ENCODE measurements at regions not wholly inside any gene's neighbourhood (a gene's known extent, or its start where the extent isn't known, plus 50 kb on each side); places are given as distances from the start of the nearest gene placed in this dataset.

DNA sequence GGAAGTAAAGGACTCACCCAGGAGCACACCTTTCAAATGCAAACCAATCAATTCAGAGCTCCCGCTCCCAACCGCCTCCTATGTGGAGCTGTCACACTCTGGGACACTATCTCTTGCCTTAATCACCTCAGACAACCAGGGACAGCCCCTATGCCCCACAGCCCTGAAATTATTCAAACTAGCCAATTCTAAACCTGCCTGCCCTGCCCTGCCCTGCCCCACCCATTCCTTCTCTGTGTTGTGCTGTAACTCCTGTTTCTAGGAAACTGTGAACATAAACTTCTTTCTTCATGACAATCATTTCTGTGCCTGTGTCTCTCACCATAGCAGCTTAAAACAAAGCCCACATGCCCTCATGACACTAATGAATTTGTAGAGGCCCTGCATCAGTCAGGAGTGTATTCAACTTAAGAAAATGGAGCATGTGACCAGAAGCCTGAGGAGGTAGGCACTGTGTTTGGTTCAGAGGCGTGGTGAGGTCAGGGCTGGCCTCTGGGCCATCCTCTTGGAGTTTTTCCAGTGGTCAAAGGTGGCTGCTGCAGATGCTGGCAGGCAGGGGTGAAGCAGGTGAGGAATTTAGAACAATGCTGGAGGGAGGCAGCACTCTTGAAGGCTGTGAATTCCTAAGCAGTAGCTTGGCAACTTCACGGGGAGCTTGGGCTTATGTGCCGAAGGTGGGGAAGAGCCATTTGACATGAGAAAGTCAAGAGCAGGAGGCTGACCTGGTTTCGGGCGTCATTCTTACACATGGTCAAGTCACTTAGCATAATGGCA, 74.5 kb downstream of the RHOU start:
- TF ChIP-seq, protein P1, sequence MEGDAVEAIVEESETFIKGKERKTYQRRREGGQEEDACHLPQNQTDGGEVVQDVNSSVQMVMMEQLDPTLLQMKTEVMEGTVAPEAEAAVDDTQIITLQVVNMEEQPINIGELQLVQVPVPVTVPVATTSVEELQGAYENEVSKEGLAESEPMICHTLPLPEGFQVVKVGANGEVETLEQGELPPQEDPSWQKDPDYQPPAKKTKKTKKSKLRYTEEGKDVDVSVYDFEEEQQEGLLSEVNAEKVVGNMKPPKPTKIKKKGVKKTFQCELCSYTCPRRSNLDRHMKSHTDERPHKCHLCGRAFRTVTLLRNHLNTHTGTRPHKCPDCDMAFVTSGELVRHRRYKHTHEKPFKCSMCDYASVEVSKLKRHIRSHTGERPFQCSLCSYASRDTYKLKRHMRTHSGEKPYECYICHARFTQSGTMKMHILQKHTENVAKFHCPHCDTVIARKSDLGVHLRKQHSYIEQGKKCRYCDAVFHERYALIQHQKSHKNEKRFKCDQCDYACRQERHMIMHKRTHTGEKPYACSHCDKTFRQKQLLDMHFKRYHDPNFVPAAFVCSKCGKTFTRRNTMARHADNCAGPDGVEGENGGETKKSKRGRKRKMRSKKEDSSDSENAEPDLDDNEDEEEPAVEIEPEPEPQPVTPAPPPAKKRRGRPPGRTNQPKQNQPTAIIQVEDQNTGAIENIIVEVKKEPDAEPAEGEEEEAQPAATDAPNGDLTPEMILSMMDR (IDR thresholded peaks at IDR 0.05) = peak in 3 of 6 experiments; percentile 14 to 47 (median 15)
- TF ChIP-seq POLR2A (IDR thresholded peaks at IDR 0.05) = no peak

All from Peyer's patch (tissue), 4 donors.